HepG2 (cell line): ENCODE measurements at regions not wholly inside any gene's neighbourhood (a gene's known extent, or its start where the extent isn't known, plus 50 kb on each side); places are given as distances from the start of the nearest gene placed in this dataset.

Experiments
- ATAC-seq: fragments of 200-7000 bp; cut with Tn5 transposase; 3 replicates; pipeline ENCODE4 v1.9.1; 2020; ENCODE audit warnings: mild to moderate bottlenecking, moderate library complexity
- BruUV-seq: library from RNA; stranded (reverse); fragments of 400-500 nt; replicated peaks from 2 replicates; lab custom pipeline; 2021; lab: Mats Ljungman, UMichigan
- CTCF ChIA-PET: fragments of 300-600 bp; formaldehyde crosslinking; extraction: SDS; loops from one replicate; lab custom pipeline; 2021; ENCODE audit warnings: low total read pairs, inconsistent platforms, low intra/inter-chr PET ratio; lab: Yijun Ruan, JAX
- POLR2A ChIA-PET: fragments of 350-600 bp; sonication (Branson Sonifier 250); formaldehyde crosslinking; loops from one replicate; lab custom pipeline; 2020; ENCODE audit warnings: antibody characterized with exemption, inconsistent platforms; lab: Yijun Ruan, JAX
- DNase-seq: peaks from one replicate; pipeline ENCODE4 v3.0.0-alpha.2; 2015; ENCODE audit warnings: low spot score
- FAIRE-seq: peaks from 3 replicates; lab custom pipeline; 2011; peaks lifted over from hg19 to GRCh38; lab: Jason Lieb, UNC
- H2AFZ ChIP-seq: one replicate; pipeline ENCODE4 v1.6.1; 2011; ENCODE audit warnings: low read length, inconsistent platforms
- H3K27ac ChIP-seq: fragments of 300-600 bp; 3 replicates; pipeline ENCODE4 v1.8.0; 2011; ENCODE audit warnings: mixed run types, mild to moderate bottlenecking, mixed read lengths, low read length, inconsistent platforms; ENCODE audit not compliant: insufficient read depth; ENCODE audit errors: extremely low read length
- H3K27me3 ChIP-seq, 2 experiments: fragments of 200-600 bp in 1 of 2; 2 replicates in 1 of 2; 3 replicates in 1 of 2; pipeline versions ENCODE4 v1.6.0 to v1.8.0; 2011; ENCODE audit warnings: low read length in 2 of 2, mild to moderate bottlenecking in 2 of 2, moderate library complexity in 2 of 2, inconsistent platforms in 1 of 2; ENCODE audit not compliant: insufficient read depth in 2 of 2, control insufficient read depth in 1 of 2
- H3K36me3 ChIP-seq, 2 experiments: fragments of 200-600 bp in 1 of 2; replicated peaks in 1 of 2; 2 replicates in 1 of 2; 3 replicates in 1 of 2; pipeline versions ENCODE4 v1.5.1 to v1.8.0; 2011; ENCODE audit warnings: low read length in 2 of 2, inconsistent platforms in 1 of 2; ENCODE audit not compliant: insufficient read depth in 2 of 2, control insufficient read depth in 1 of 2
- H3K4me1 ChIP-seq: 2 replicates; pipeline ENCODE4 v1.5.1; 2012; ENCODE audit warnings: low read length, inconsistent platforms; ENCODE audit not compliant: insufficient read depth
- H3K4me2 ChIP-seq: 2 replicates; pipeline ENCODE4 v1.6.0; 2011; ENCODE audit warnings: low read depth, low read length, inconsistent platforms
- H3K4me3 ChIP-seq, 3 experiments: fragments of 200-600 bp in 1 of 3; sonication (generic), shearing (Covaris generic) in 1 of 3; replicated peaks in 1 of 3; 2 replicates each; pipeline ENCODE4 v1.5.1; 2011 to 2016; ENCODE audit warnings: low read length in 3 of 3, inconsistent platforms in 2 of 3, low read depth in 2 of 3, mild to moderate bottlenecking in 2 of 3, control low read depth in 1 of 3, mixed read lengths in 1 of 3; ENCODE audit not compliant: insufficient read depth in 1 of 3
- H3K79me2 ChIP-seq: one replicate; pipeline ENCODE4 v1.6.1; 2011; ENCODE audit warnings: low read length, inconsistent platforms; ENCODE audit not compliant: insufficient read depth
- H3K9ac ChIP-seq: 2 replicates; pipeline ENCODE4 v1.6.0; 2011; ENCODE audit warnings: mild to moderate bottlenecking, low read depth, low read length, inconsistent platforms; ENCODE audit not compliant: insufficient read depth
- H3K9me3 ChIP-seq: 2 replicates; pipeline ENCODE4 v1.5.1; 2012; ENCODE audit warnings: mild to moderate bottlenecking, low read length
- H4K20me1 ChIP-seq: 2 replicates; pipeline ENCODE4 v1.6.0; 2011; ENCODE audit warnings: inconsistent platforms, mild to moderate bottlenecking, low read length, moderate library complexity; ENCODE audit not compliant: insufficient read depth
- AFF4 ChIP-seq: sonication (generic); formaldehyde crosslinking; IDR thresholded peaks from 2 replicates; pipeline ENCODE4 v1.4.0; 2020; ENCODE audit warnings: missing genetic modification reagents
- FUBP1 ChIP-seq: sonication (generic); formaldehyde crosslinking; IDR thresholded peaks from 2 replicates; pipeline ENCODE4 v1.5.1; 2020; ENCODE audit warnings: missing genetic modification reagents, mild to moderate bottlenecking, borderline replicate concordance
- KLF13 ChIP-seq: sonication (generic); formaldehyde crosslinking; IDR thresholded peaks from 2 replicates; pipeline ENCODE4 v1.4.0; 2020; ENCODE audit warnings: mild to moderate bottlenecking, missing genetic modification reagents
- SRY ChIP-seq: sonication (generic); formaldehyde crosslinking; IDR thresholded peaks from 2 replicates; pipeline ENCODE4 v1.8.0; 2022; ENCODE audit warnings: mild to moderate bottlenecking, missing genetic modification reagents
- ZEB1 ChIP-seq: IDR thresholded peaks from 2 replicates; pipeline ENCODE4 v1.6.1; 2012; ENCODE audit warnings: mild to moderate bottlenecking, low read depth, inconsistent platforms; ENCODE audit not compliant: insufficient replicate concordance
- ZNF674 ChIP-seq: sonication (generic); formaldehyde crosslinking; IDR thresholded peaks from 2 replicates; pipeline ENCODE4 v1.5.0; 2020; ENCODE audit warnings: low read depth, mild to moderate bottlenecking, missing genetic modification reagents
- WGBS: methylation state at CpG from one replicate; pipeline ENCODE4 v1.1.6; 2017; ENCODE audit warnings: low lambda C conversion rate; 5-methylcytosine and 5-hydroxymethylcytosine counted together
- in situ Hi-C: cut with HindIII; loops from 2 replicates; pipeline ENCODE4 v1.10.0; 2017; ENCODE audit warnings: low pct_unique_long_range_greater_than_20kb; ENCODE audit not compliant: extremely low pct_ligation_motif_present
- intact Hi-C: fragments of 100-400 bp; cut with micrococcal nuclease; formaldehyde crosslinking; loops from one replicate; pipeline ENCODE4 v1.10.0; 2022; ENCODE audit not compliant: unreplicated experiment
- TF ChIP-seq, protein P1 (sequence below): sonication (generic); formaldehyde crosslinking; IDR thresholded peaks from 2 replicates; pipeline ENCODE4 v1.4.0; 2020; ENCODE audit warnings: mild to moderate bottlenecking, low read depth, missing genetic modification reagents

GRCh38 chr16:62102588-62102987 is 66.3 kb upstream of the CDH8 start:
- intact Hi-C loops (no loop called here), in situ Hi-C loops (no loop called here)
- Histone ChIP-seq H3K27ac (no peak overlapping the region), H3K4me3 (no peak overlapping the region), H2AFZ (no peak overlapping the region), H3K4me2 (no peak overlapping the region), H3K9me3 (no peaks in the 10 kb centered on the region), H3K79me2 (no peaks in the 10 kb centered on the region), H3K27me3 (no peaks in the 10 kb centered on the region), H4K20me1 (no peaks in the 10 kb centered on the region), H3K4me1 (no peaks in the 10 kb centered on the region), H3K36me3 (no peaks in the 10 kb centered on the region), H3K9ac (no peak overlapping the region)
- TF ChIP-seq SRY (CRISPR knock-in tag) (no peak), FUBP1 (CRISPR knock-in tag) (no peak), ZNF674 (CRISPR knock-in tag) (no peak)
- ATAC-seq (no peak), DNase-seq (no peak), FAIRE-seq (no peak)
- CTCF ChIA-PET: no interaction called here
- WGBS: 4% methylated on average over 1 of the region's 1 CpG
- BruUV-seq: no TSS peak
- POLR2A ChIA-PET: no interaction called here

- Histone ChIP-seq H3K79me2 (no peaks in the 10 kb centered on the region), H3K4me1 (no peaks in the 10 kb centered on the region), H3K27me3 (no peaks in the 10 kb centered on the region), H2AFZ (no peak overlapping the region), H3K4me2 (no peak overlapping the region), H3K9ac (no peak overlapping the region), H4K20me1 (no peaks in the 10 kb centered on the region), H3K27ac (no peak overlapping the region), H3K4me3 (no peak overlapping the region), H3K9me3 (no peaks in the 10 kb centered on the region), H3K36me3 (no peaks in the 10 kb centered on the region)
- DNase-seq: no peak
- in situ Hi-C loops (no loop called here), intact Hi-C loops (no loop called here)
- ChIA-PET POLR2A (no interaction called here), CTCF (no interaction called here)
- FAIRE-seq: no peak
- no peak for ATAC-seq
- BruUV-seq: no TSS peak
- TF ChIP-seq KLF13: no peak
- no peak for TF ChIP-seq ZEB1
- TF ChIP-seq, protein P1, sequence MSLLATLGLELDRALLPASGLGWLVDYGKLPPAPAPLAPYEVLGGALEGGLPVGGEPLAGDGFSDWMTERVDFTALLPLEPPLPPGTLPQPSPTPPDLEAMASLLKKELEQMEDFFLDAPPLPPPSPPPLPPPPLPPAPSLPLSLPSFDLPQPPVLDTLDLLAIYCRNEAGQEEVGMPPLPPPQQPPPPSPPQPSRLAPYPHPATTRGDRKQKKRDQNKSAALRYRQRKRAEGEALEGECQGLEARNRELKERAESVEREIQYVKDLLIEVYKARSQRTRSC (CRISPR knock-in tag): no peak
- no peak for TF ChIP-seq AFF4 (CRISPR knock-in tag)
- 2% methylated on average over 2 of the region's 2 CpGs for WGBS
Measured at GRCh38 chr16:62100651-62101050, 64.4 kb upstream of the CDH8 start.
